Tibial artery (tissue), 4 donors: ENCODE measurements at regions not wholly inside any gene's neighbourhood (a gene's known extent, or its start where the extent isn't known, plus 50 kb on each side); places are given as distances from the start of the nearest gene placed in this dataset.

ENCODE experiments used
- DNase-seq, 2 donors: peaks; one replicate each; pipeline ENCODE4 v3.0.0-alpha.2; 2019
- H3K27ac ChIP-seq, 2 donors: fragments of 200-600 bp; sonication (generic) in 1 of 2; 1 replicate in 1 of 2; 2 replicates in 1 of 2; pipeline ENCODE4 v1.5.1; 2018 to 2019; ENCODE audit warnings: mild to moderate bottlenecking in 1 of 2
- H3K27me3 ChIP-seq, 2 donors: fragments of 200-600 bp; sonication (generic) in 1 of 2; one replicate each; pipeline versions ENCODE4 v1.5.1 to v1.6.0; 2016 to 2019
- H3K36me3 ChIP-seq, 3 donors: fragments of 200-600 bp; sonication (generic) in 2 of 3; one replicate each; pipeline ENCODE4 v1.5.1; 2016 to 2019; ENCODE audit warnings: mild to moderate bottlenecking in 2 of 3
- H3K4me1 ChIP-seq, 4 donors: fragments of 200-600 bp; sonication (generic) in 2 of 4; 1 replicate in 3 of 4; 2 replicates in 1 of 4; pipeline ENCODE4 v1.5.1; 2016 to 2019
- H3K4me3 ChIP-seq, 2 donors: fragments of 200-600 bp; sonication (generic) in 1 of 2; 1 replicate in 1 of 2; 2 replicates in 1 of 2; pipeline ENCODE4 v1.5.1; 2018 to 2019; ENCODE audit warnings: mild to moderate bottlenecking in 2 of 2
- H3K9me3 ChIP-seq, 3 donors: fragments of 200-600 bp; sonication (generic) in 1 of 3; one replicate each; pipeline ENCODE4 v1.5.1; 2016 to 2019
- intact Hi-C: fragments of 100-400 bp; cut with DNase I; formaldehyde crosslinking; loops from one replicate; pipeline ENCODE4 v1.15.0; 2023; ENCODE audit warnings: low total_unique reads
- TF ChIP-seq, protein P1 (sequence below), 2 experiments: fragments of 200-600 bp in 1 of 2; fragments of 450-650 bp in 1 of 2; IDR thresholded peaks; one replicate each; pipeline ENCODE4 v1.5.1; 2017 to 2019; ENCODE audit warnings: antibody characterized with exemption in 2 of 2, mild to moderate bottlenecking in 1 of 2, moderate library complexity in 1 of 2

GRCh38 chrX:39852491-39852890 lies 245.3 kb downstream of the BCOR start:
- intact Hi-C loops = no loop called here
- Histone ChIP-seq H3K9me3 (no peaks in the 10 kb centered on the region), H3K4me3 (no peak overlapping the region), H3K4me1 (peaks cover 0 to 16% (median 9%) of the 10 kb centered on the region in 4 donors), H3K27ac (no peak overlapping the region), H3K36me3 (no peaks in the 10 kb centered on the region), H3K27me3 (no peaks in the 10 kb centered on the region)
- DNase-seq = no peak
- TF ChIP-seq, protein P1, sequence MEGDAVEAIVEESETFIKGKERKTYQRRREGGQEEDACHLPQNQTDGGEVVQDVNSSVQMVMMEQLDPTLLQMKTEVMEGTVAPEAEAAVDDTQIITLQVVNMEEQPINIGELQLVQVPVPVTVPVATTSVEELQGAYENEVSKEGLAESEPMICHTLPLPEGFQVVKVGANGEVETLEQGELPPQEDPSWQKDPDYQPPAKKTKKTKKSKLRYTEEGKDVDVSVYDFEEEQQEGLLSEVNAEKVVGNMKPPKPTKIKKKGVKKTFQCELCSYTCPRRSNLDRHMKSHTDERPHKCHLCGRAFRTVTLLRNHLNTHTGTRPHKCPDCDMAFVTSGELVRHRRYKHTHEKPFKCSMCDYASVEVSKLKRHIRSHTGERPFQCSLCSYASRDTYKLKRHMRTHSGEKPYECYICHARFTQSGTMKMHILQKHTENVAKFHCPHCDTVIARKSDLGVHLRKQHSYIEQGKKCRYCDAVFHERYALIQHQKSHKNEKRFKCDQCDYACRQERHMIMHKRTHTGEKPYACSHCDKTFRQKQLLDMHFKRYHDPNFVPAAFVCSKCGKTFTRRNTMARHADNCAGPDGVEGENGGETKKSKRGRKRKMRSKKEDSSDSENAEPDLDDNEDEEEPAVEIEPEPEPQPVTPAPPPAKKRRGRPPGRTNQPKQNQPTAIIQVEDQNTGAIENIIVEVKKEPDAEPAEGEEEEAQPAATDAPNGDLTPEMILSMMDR (IDR thresholded peaks at IDR 0.05) = no peak

DNA sequence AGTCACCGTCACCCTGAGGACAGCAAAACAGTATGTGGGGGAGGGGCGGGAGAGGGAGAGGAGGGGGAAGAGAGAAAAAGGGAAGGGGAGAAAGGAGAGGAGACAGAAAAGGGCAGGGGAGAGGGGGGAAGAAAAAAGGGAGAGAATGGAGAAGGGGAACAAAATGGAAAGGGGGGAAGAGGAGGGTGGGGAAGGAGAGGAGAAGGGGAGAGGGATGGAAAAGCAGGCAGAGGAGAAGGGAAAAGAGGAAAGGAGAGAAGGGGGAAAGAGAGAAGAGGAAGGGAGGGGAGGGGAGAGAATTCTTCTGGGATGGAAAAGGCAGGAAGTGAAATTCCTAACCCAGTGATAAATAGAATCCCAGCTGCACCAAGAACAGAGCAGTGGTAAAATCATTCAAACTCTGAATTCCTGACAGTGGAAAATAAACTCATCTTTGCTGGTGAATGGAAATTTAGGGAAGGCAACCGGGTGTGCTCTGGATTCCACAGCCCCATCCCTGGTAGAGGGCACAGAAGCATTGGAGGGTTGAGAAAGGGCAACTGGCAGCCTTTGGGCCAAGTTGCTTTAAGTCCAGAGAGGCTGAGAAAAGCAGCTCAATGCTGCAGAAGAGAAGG lies 244.2 kb downstream of the BCOR start:
- no peak for DNase-seq
- Histone ChIP-seq H3K36me3 (no peaks in the 10 kb centered on the region), H3K27me3 (no peaks in the 10 kb centered on the region), H3K9me3 (no peaks in the 10 kb centered on the region), H3K27ac (no peak overlapping the region), H3K4me3 (no peak overlapping the region), H3K4me1 (peaks cover 0 to 16% (median 9%) of the 10 kb centered on the region in 4 donors)
- TF ChIP-seq, protein P1 (IDR thresholded peaks at IDR 0.05) = no peak
- intact Hi-C loops = no loop called here

GRCh38 chrX:39854772-39855747 lies 242.7 kb downstream of the BCOR start:
- Histone ChIP-seq H3K36me3 (no peaks in the 10 kb centered on the region), H3K4me1 (peaks cover 0 to 16% (median 9%) of the 10 kb centered on the region in 4 donors), H3K9me3 (no peaks in the 10 kb centered on the region), H3K27me3 (no peaks in the 10 kb centered on the region), H3K27ac (no peak overlapping the region), H3K4me3 (no peak overlapping the region)
- intact Hi-C loops = no loop called here
- DNase-seq = no peak
- TF ChIP-seq, protein P1 (IDR thresholded peaks at IDR 0.05) = no peak

DNA sequence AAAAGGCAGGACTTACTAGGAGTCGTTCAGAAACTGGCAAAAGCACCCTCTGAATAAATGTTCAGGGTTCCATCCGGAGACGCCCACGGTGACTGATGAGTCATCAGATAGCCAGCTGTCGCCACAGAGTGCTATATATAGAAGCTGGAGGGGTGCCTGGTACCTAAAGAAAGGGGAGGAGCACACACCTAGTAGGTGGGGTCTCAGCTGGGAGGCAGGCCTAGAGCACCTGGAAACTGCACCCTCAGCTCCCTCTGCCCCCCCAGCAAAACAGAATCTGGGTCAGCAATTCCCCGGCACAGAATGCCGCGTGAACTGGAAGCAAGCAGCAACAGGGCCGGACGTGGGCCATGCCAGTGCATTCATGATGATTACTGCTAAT lies 242.0 kb downstream of the BCOR start:
- intact Hi-C loops = no loop called here
- no peak overlapping the region for H3K4me3 ChIP-seq
- H3K27me3 ChIP-seq = no peaks in the 10 kb centered on the region
- TF ChIP-seq, protein P1 (IDR thresholded peaks at IDR 0.05) = no peak
- no peaks in the 10 kb centered on the region for H3K36me3 ChIP-seq
- peaks cover 0 to 16% (median 9%) of the 10 kb centered on the region in 4 donors for H3K4me1 ChIP-seq
- H3K27ac ChIP-seq = no peak overlapping the region
- DNase-seq = no peak
- no peaks in the 10 kb centered on the region for H3K9me3 ChIP-seq

- TF ChIP-seq, protein P1 (IDR thresholded peaks at IDR 0.05) = no peak
- H3K27me3 ChIP-seq = no peaks in the 10 kb centered on the region
- H3K36me3 ChIP-seq = no peaks in the 10 kb centered on the region
- H3K27ac ChIP-seq = no peak overlapping the region
- no peak for DNase-seq
- no peak overlapping the region for H3K4me3 ChIP-seq
- no peaks in the 10 kb centered on the region for H3K9me3 ChIP-seq
- intact Hi-C loops = no loop called here
- H3K4me1 ChIP-seq = peaks cover 0 to 16% (median 9%) of the 10 kb centered on the region in 4 donors
These were observed 241.2 kb downstream of the BCOR start for GRCh38 chrX:39856472-39857121.
